Skeletal muscle satellite cell (primary cell): ENCODE measurements at regions not wholly inside any gene's neighbourhood (a gene's known extent, or its start where the extent isn't known, plus 50 kb on each side); places are given as distances from the start of the nearest gene placed in this dataset.
"Not testable (repeated sequence)": the region's sequence is repeated elsewhere in the genome, so short reads cannot be mapped to it uniquely, and the experiment has no call there.

Experiments used
- H3K27me3 ChIP-seq: 2 replicates; pipeline ENCODE4 v1.7.0; 2013; ENCODE audit warnings: low read length; ENCODE audit not compliant: control insufficient read depth, insufficient read depth
- H3K36me3 ChIP-seq: 2 replicates; pipeline ENCODE4 v1.7.0; 2013; ENCODE audit warnings: mild to moderate bottlenecking, control low read depth, low read length; ENCODE audit not compliant: insufficient read depth
- H3K4me1 ChIP-seq: 2 replicates; pipeline ENCODE4 v1.7.0; 2013; ENCODE audit warnings: low read length; ENCODE audit not compliant: control insufficient read depth, insufficient read depth
- H3K4me2 ChIP-seq: 2 replicates; pipeline ENCODE4 v1.7.0; 2013; ENCODE audit warnings: mild to moderate bottlenecking, low read length
- H3K4me3 ChIP-seq: 2 replicates; pipeline ENCODE4 v1.7.0; 2013; ENCODE audit warnings: low read length
- H3K9ac ChIP-seq: 2 replicates; pipeline ENCODE4 v1.7.0; 2013; ENCODE audit warnings: mild to moderate bottlenecking, low read depth, low read length, moderate library complexity
- H3K9me3 ChIP-seq: replicated peaks from 2 replicates; pipeline ENCODE4 v1.7.0; 2013; ENCODE audit warnings: mild to moderate bottlenecking, control low read depth, low read length

- Histone ChIP-seq H3K4me2 (no peak overlapping the region), H3K9ac (no peak overlapping the region), H3K4me1 (no peaks in the 10 kb centered on the region), H3K27me3 (no peaks in the 10 kb centered on the region), H3K4me3 (no peak overlapping the region), H3K9me3 (no peaks in the 10 kb centered on the region), H3K36me3 (no peaks in the 10 kb centered on the region)
Measured at GRCh38 chr6:113774127-113774825, 82.9 kb upstream of the MARCKS start.

GRCh38 chr6:113776998-113777397 is 80.1 kb upstream of the MARCKS start:
- H3K4me1 ChIP-seq, result no peaks in the 10 kb centered on the region
- H3K9ac ChIP-seq, result no peak overlapping the region
- no peaks in the 10 kb centered on the region for H3K9me3 ChIP-seq
- H3K4me3 ChIP-seq, result no peak overlapping the region
- no peaks in the 10 kb centered on the region for H3K36me3 ChIP-seq
- H3K27me3 ChIP-seq, result no peaks in the 10 kb centered on the region
- no peak overlapping the region for H3K4me2 ChIP-seq

- Histone ChIP-seq H3K36me3 (no peaks in the 10 kb centered on the region), H3K9me3 (no peaks in the 10 kb centered on the region), H3K4me3 (no peak overlapping the region), H3K4me2 (no peak overlapping the region), H3K9ac (no peak overlapping the region), H3K27me3 (no peaks in the 10 kb centered on the region), H3K4me1 (no peaks in the 10 kb centered on the region)
Measured at GRCh38 chr6:113777601-113778000, 79.5 kb upstream of the MARCKS start.

GRCh38 chr6:113779656-113780055 is 77.5 kb upstream of the MARCKS start:
- H3K4me3 ChIP-seq, result no peak overlapping the region
- H3K4me2 ChIP-seq, result no peak overlapping the region
- no peaks in the 10 kb centered on the region for H3K36me3 ChIP-seq
- no peaks in the 10 kb centered on the region for H3K27me3 ChIP-seq
- no peak overlapping the region for H3K9ac ChIP-seq
- no peaks in the 10 kb centered on the region for H3K4me1 ChIP-seq
- H3K9me3 ChIP-seq, result no peaks in the 10 kb centered on the region

- H3K4me1 ChIP-seq, result no peaks in the 10 kb centered on the region
- H3K9me3 ChIP-seq, result no peaks in the 10 kb centered on the region
- no peak overlapping the region for H3K4me2 ChIP-seq
- H3K4me3 ChIP-seq, result no peak overlapping the region
- H3K9ac ChIP-seq, result no peak overlapping the region
- no peaks in the 10 kb centered on the region for H3K36me3 ChIP-seq
- H3K27me3 ChIP-seq, result no peaks in the 10 kb centered on the region
Measured at GRCh38 chr6:113782636-113783035, 74.5 kb upstream of the MARCKS start.

- no peak overlapping the region for H3K9ac ChIP-seq
Measured at GRCh38 chr6:113786168-113786567, 71.0 kb upstream of the MARCKS start.

GRCh38 chr6:113788586-113788985 is 68.6 kb upstream of the MARCKS start:
- Histone ChIP-seq H3K9me3 (no peaks in the 10 kb centered on the region), H3K4me2 (no peak overlapping the region), H3K36me3 (no peaks in the 10 kb centered on the region), H3K9ac (no peak overlapping the region), H3K27me3 (no peaks in the 10 kb centered on the region), H3K4me3 (no peak overlapping the region), H3K4me1 (no peaks in the 10 kb centered on the region)

More at GRCh38 chr6:113786168-113786567, 71.0 kb upstream of the MARCKS start:
- Histone ChIP-seq H3K9me3 (no peaks in the 10 kb centered on the region), H3K27me3 (no peaks in the 10 kb centered on the region), H3K4me1 (no peaks in the 10 kb centered on the region), H3K36me3 (no peaks in the 10 kb centered on the region), H3K4me3 (no peak overlapping the region), H3K4me2 (no peak overlapping the region)

GRCh38 chr6:113791225-113791624 is 65.9 kb upstream of the MARCKS start:
- H3K4me2 ChIP-seq, H3K27me3 ChIP-seq, H3K9me3 ChIP-seq, H3K4me1 ChIP-seq, H3K36me3 ChIP-seq, H3K4me3 ChIP-seq, H3K9ac ChIP-seq: not testable (repeated sequence)

GRCh38 chr6:113795371-113795770 is 61.8 kb upstream of the MARCKS start:
- H3K9ac ChIP-seq, H3K4me1 ChIP-seq, H3K36me3 ChIP-seq, H3K4me3 ChIP-seq, H3K4me2 ChIP-seq, H3K27me3 ChIP-seq, H3K9me3 ChIP-seq: not testable (repeated sequence)

- Histone ChIP-seq H3K36me3 (no peaks in the 10 kb centered on the region), H3K4me3 (no peak overlapping the region), H3K4me1 (no peaks in the 10 kb centered on the region), H3K9ac (no peak overlapping the region), H3K27me3 (no peaks in the 10 kb centered on the region), H3K9me3 (no peaks in the 10 kb centered on the region), H3K4me2 (no peak overlapping the region)
Measured at GRCh38 chr6:113796038-113796437, 61.1 kb upstream of the MARCKS start.

- Histone ChIP-seq H3K9ac (no peak overlapping the region), H3K4me1 (peaks cover 10% of the 10 kb centered on the region), H3K4me3 (no peak overlapping the region), H3K4me2 (no peak overlapping the region), H3K27me3 (no peaks in the 10 kb centered on the region), H3K36me3 (no peaks in the 10 kb centered on the region), H3K9me3 (no peaks in the 10 kb centered on the region)
Measured at GRCh38 chr6:113802779-113803178, 54.4 kb upstream of the MARCKS start.

GRCh38 chr6:113805173-113805790 is 51.9 kb upstream of the MARCKS start:
- no peaks in the 10 kb centered on the region for H3K9me3 ChIP-seq
- H3K27me3 ChIP-seq, result no peaks in the 10 kb centered on the region
- H3K4me1 ChIP-seq, result peaks cover 10% of the 10 kb centered on the region
- no peak overlapping the region for H3K4me3 ChIP-seq
- H3K36me3 ChIP-seq, result no peaks in the 10 kb centered on the region
- H3K4me2 ChIP-seq, result no peak overlapping the region
- H3K9ac ChIP-seq, result no peak overlapping the region
